ENCODE measurements at regions not wholly inside any gene's neighbourhood (a gene's known extent, or its start where the extent isn't known, plus 50 kb on each side); places are given as distances from the start of the nearest gene placed in this dataset.

DNA sequence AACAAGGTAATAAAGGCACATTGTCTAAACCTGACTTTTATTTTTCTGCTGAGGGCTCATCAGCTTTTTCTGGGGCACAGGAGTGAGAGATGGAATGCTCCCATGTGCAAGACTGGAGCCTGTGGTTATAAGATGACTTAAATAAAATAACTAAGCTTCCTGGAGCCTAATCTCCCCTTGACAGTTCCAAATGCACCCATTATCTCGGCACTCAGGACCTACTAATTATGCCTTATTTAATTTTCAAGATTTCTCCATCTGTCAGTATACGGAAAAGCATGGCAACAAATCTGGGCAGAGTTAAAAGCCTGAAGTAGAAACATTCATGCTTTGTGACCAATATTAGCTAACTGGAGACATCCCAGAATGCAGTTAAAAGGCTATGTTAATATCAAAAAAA is 416.7 kb upstream of the TEX13C start:
- H3K27ac ChIP-seq, result no peak overlapping the region
- DNase-seq, result no peak
- intact Hi-C loops (cut with DNase I), result no loop called here
- no peak overlapping the region for H3K4me3 ChIP-seq
- 44 to 68% (median 58%) methylated on average over 2 of the region's 2 CpGs for WGBS, 4 donors
- TF ChIP-seq, protein P1, sequence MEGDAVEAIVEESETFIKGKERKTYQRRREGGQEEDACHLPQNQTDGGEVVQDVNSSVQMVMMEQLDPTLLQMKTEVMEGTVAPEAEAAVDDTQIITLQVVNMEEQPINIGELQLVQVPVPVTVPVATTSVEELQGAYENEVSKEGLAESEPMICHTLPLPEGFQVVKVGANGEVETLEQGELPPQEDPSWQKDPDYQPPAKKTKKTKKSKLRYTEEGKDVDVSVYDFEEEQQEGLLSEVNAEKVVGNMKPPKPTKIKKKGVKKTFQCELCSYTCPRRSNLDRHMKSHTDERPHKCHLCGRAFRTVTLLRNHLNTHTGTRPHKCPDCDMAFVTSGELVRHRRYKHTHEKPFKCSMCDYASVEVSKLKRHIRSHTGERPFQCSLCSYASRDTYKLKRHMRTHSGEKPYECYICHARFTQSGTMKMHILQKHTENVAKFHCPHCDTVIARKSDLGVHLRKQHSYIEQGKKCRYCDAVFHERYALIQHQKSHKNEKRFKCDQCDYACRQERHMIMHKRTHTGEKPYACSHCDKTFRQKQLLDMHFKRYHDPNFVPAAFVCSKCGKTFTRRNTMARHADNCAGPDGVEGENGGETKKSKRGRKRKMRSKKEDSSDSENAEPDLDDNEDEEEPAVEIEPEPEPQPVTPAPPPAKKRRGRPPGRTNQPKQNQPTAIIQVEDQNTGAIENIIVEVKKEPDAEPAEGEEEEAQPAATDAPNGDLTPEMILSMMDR (IDR thresholded peaks at IDR 0.05), result no peak
- TF ChIP-seq POLR2A (IDR thresholded peaks at IDR 0.05), result no peak
- no peaks in the 10 kb centered on the region for H3K27me3 ChIP-seq
- no peaks in the 10 kb centered on the region for H3K4me1 ChIP-seq (replicated peaks in 1 of 2)
- H3K9me3 ChIP-seq (replicated peaks in 1 of 3), result no peaks in the 10 kb centered on the region
- no peaks in the 10 kb centered on the region for H3K36me3 ChIP-seq (replicated peaks in 1 of 2)

DNA sequence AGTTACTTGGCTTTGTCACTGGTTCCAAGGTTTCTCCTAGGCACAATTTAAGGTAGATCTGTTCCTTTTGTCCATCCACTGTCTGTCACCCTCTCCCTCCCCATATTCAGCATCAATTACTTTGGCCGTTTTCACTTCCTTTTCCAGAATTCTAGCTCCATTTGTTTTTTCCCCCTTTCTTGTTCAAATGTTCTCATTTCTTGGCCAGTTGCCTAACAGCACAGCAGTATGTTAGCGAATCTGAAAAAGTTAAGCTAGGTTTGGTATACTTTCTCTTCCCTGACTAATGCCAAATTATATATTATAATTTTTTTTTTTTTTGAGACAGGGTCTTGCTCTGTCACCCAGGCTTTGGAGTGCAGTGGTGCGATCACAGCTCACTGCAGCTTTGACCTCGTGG is 409.1 kb upstream of the TEX13C start:
- Histone ChIP-seq H3K4me1 (replicated peaks in 1 of 2) (no peaks in the 10 kb centered on the region), H3K27ac (no peak overlapping the region), H3K36me3 (replicated peaks in 1 of 2) (no peaks in the 10 kb centered on the region), H3K4me3 (no peak overlapping the region), H3K9me3 (replicated peaks in 1 of 3) (no peaks in the 10 kb centered on the region), H3K27me3 (no peaks in the 10 kb centered on the region)
- WGBS, 4 donors, result 53 to 69% (median 62%) methylated on average over 4 of the region's 4 CpGs
- DNase-seq, result no peak
- no peak for TF ChIP-seq POLR2A (IDR thresholded peaks at IDR 0.05)
- TF ChIP-seq, protein P1 (IDR thresholded peaks at IDR 0.05), result no peak
- intact Hi-C loops (cut with DNase I), result no loop called here

DNA sequence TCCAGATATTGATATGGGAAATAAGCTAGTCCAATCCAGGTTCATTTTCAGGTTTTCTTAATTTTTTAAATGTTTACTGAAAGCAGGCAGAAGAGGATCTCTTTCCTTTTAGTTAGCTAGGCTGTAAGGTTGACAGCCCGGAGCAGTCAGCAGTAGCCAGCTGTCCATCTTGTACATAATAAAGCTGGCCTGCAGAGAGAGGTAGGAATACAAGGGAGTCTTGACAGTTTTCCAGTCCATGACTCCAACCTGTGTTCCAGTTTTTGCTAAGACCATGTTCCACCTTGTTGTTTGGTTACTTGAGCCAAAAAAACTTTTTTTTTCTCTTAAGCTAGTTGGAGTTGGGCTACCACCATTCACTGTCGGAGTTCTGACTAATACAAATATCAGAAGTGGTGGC is 402.7 kb upstream of the TEX13C start:
- WGBS, 4 donors, result 72 to 100% (median 82%) methylated on average over 2 of the region's 2 CpGs
- intact Hi-C loops (cut with DNase I), result no loop called here
- Histone ChIP-seq H3K4me1 (replicated peaks in 1 of 2) (no peaks in the 10 kb centered on the region), H3K36me3 (replicated peaks in 1 of 2) (no peaks in the 10 kb centered on the region), H3K27me3 (no peaks in the 10 kb centered on the region), H3K9me3 (replicated peaks in 1 of 3) (no peaks in the 10 kb centered on the region), H3K4me3 (no peak overlapping the region), H3K27ac (no peak overlapping the region)
- no peak for TF ChIP-seq POLR2A (IDR thresholded peaks at IDR 0.05)
- TF ChIP-seq, protein P1 (IDR thresholded peaks at IDR 0.05), result no peak
- no peak for DNase-seq

DNA sequence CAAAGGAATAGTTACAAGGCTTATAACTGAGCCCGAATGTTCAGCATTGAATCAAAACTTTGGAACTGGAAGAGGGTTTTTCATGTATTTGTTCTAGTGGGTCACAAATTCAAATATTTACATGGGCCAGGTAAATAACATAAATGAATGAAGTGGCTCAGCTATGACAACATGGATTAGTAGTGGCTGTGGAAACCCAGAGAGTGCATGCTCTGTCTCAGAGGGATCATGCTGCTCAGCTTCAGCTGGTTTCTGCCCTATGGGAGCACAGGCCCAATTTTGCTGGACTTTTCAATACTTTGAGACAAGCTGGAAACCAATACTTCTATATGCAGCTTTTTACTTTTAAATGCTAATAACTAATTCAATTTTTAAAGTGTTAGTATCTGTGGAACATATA is 394.0 kb upstream of the TEX13C start:
- Histone ChIP-seq H3K9me3 (replicated peaks in 1 of 3) (no peaks in the 10 kb centered on the region), H3K4me3 (no peak overlapping the region), H3K27ac (no peak overlapping the region), H3K27me3 (no peaks in the 10 kb centered on the region), H3K36me3 (replicated peaks in 1 of 2) (no peaks in the 10 kb centered on the region), H3K4me1 (replicated peaks in 1 of 2) (no peaks in the 10 kb centered on the region)
- intact Hi-C loops (cut with DNase I), result no loop called here
- no peak for DNase-seq
- 82 to 84% (median 83%) methylated on average over 1 of the region's 1 CpG for WGBS, 4 donors
- no peak for TF ChIP-seq POLR2A (IDR thresholded peaks at IDR 0.05)
- TF ChIP-seq, protein P1 (IDR thresholded peaks at IDR 0.05), result no peak

Data from adrenal gland (tissue), 9 donors.